HG02885 (cell line): ENCODE measurements at regions not wholly inside any gene's neighbourhood (a gene's known extent, or its start where the extent isn't known, plus 50 kb on each side); places are given as distances from the start of the nearest gene placed in this dataset.
A peak's percentile ranks its signal among the peaks of the same experiment; 100 is the strongest.

Source experiments
- ATAC-seq: cut with Tn5 transposase; IDR thresholded peaks from one replicate; pipeline ENCODE4 v1.9.1; 2021; ENCODE audit warnings: mild to moderate bottlenecking; ENCODE audit not compliant: unreplicated experiment, poor library complexity

DNA sequence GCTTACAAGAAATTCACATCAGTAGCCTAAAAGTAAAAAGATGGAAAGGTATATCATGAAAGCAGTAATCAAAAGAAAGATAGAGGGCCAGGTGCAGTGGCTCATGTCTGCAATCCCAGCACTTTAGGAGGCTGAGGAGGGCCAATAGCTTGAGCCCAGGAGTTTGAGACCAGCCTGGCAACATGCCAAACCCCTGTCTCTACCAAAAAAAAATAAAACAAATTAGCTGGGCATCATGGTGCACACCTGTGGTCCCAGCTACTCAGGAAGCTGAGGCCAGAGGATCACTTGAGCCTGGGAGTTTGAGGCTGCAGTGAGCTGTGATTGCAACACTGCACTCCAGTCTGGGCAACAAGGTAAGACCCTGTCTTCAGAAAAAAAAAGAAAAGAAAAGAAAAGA lies 55.5 kb downstream of the GSPT2 start:
- ATAC-seq: no peak

DNA sequence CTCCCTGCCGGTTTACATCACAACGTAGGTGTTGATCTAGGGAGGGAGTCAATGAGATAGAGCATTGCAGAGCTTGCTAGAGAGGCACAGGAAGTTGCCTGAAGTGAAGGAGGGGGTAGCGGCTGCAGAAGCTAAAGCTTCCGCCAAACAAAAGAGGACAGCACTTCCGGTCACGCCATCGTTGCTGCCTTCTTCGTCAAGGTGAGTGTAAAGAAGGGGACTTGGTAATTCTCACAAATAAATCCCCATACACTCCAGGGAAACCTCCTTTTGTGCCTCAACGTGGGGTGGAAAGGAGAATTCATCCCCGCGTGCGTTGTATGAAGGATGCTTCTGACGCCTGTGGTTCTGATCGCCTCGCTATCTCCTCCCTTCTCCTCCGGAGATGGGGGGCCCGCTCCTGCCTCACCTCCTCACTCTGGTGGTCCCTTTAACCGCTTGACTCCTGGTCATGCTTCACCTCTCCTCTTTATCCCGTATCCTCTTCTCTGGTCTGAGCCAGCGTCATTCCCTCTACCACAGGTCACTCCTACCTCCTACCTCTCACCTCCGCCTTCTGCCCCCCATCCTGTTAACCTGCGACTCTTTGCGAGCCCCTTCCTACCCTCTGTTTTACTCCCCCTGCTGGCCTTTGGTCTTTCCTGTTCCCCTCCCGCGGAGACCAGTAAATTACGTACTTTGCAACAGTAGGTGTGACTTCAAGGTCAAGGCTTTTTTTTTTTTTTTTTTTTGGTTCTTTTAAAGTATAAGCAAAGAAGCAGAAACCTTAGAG lies 59.9 kb downstream of the GSPT2 start:
- ATAC-seq: peak; percentile 92

DNA sequence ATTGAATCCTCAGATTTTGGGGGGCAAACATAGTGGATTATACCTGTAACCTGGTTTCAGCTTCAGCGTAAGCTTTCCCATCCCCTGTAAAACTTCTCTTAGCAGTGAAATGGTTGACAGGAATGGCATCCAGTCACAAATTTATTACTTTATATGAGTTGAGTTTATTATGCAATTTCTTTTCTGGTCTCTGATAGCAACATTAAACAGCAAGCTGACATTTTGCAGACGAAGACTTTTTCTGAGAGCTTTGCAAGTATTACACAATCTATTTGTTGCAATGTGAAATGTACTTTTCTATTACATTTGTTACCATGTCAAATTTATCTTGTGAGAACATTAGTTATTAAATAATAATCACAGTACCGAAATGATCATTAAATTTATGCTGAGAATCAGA lies 60.6 kb downstream of the GSPT2 start:
- ATAC-seq: no peak

DNA sequence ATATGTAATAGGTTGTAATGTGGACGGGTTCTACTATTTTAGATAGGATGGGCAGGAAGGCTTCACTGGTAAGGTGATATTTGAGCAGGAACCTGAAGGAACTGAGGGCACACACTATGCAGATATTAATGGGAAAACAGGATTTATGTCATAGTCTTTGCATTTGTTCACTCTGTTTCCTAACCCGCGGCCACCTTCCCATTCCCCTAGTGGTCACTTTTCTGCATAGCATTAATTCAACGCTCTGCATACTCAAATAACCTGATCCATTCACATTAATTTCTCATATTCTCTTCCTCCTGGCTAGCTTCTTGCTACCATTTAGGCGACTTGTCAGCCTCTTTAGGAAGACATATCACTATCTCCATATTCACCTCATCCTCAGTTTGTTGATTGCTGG lies 61.5 kb downstream of the GSPT2 start:
- ATAC-seq: no peak

DNA sequence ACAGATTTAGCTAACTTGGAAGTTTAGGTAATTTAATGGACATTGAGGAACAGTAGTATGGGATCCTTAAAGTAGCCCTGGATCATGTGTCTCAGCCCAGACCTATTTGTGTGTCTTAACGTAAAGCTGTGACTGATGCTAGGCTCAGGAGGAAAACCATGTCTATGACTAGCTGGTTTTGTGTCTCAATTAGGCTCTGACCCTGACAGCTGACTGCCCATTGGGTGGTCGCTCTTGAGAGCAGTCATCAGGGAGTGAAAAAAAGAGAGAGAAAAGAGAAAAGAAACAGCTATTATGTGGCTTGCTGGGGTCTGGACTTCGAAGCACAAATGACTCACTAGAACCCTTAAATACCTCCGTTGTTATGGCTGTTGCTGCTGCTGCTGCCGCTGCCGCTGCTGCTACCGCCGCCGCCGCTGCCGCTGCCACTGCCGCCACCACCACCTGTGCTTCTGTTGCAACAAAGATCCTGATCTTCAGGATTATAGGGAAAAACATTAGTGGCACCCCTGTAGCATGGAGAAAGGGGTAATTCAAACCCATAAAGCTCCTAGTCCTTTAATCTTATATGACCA lies 70.7 kb downstream of the GSPT2 start:
- ATAC-seq: no peak

DNA sequence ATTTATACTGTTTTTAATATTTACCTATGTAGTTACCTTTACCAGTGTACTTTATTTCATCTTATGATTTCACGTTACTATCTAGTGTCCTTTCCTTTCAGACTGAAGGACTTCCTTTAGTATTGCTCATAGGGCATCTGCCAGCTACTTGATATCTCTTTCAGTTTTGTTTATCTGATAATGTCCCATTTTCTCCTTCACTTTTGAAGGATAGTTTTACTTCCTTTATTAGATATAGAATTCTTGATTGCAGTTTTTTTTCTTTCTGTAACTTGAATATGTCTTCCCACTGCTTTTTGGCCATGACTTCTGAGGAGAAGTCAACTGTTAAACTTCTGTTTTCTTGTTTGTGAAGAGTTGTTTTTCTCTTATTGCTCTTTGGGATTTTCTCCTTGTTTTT lies 69.4 kb upstream of the MAGED1 start:
- ATAC-seq: no peak

DNA sequence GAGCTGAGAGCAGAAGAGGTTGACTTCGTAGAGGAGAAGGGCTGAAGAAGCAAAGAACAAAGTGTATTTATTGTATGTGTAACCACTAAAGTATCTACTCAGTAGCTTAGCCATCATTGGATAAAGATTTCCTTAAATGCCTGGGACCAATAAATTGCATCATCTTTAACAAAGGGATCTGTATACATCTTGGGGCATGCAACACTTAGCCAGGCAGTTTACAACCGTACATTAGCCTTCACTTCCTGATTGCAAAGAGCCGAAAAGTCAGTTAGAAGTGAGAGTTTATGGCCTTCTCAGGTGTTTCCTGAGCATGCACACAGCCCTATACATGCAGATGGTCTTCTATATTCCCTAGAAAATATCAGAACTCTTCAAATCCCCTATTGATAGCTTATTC lies 68.0 kb upstream of the MAGED1 start:
- ATAC-seq: no peak

DNA sequence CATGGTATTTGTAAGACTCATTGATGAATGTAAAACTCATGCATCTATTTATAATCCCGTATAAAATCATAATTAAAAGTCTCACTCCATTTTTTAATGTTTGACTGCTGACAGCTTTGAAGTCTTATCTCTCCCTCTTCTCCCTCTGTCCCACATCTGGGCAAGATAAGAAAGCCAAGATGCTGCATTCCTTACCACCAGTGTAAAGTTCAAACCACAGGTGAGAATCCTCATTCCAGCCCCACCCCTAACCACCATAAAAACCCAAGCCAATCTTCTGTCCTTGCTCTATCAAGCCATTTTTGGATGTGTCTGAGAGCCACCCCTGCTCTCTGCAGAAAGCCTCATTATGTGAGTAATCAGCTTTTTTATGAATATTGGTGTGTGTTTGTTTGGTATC lies 59.3 kb upstream of the MAGED1 start:
- no peak for ATAC-seq

DNA sequence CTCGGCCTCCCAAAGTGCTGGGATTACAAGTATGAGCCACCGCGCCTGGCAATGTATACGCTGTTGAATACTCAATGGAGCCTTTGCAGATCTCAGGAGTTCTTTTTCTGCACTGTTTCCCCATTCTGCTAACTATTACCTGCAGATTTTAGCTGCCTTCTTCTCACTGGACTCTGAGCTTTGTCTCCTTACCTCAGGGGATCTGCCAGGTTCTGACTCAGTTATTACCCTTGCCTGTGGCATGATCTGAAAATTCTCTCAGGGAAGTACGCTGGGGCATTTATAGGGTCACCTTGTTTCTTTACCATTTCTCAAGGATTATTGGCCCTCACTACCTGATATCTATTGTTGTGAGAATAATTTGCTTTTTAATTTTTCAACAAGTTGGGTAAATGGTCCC lies 56.6 kb upstream of the MAGED1 start:
- no peak for ATAC-seq

DNA sequence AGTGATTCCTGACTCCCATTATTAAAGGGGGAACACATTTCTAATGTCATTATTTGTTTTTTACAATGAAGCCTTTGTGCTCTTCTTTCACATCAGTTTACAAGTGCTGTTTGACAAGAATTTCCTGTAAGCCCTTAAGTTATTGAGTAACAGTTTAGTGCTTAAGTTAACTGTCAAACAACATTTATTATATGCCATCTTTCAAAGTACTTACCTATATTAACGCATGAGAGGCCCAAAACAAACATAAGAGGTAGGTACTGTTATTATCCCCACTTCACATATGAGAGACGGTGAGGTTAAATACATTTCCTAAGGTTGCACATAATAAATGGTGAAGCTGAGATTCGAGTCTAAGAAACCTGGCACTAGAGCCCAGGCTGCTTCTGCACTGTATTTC lies 56.0 kb upstream of the MAGED1 start:
- no peak for ATAC-seq

DNA sequence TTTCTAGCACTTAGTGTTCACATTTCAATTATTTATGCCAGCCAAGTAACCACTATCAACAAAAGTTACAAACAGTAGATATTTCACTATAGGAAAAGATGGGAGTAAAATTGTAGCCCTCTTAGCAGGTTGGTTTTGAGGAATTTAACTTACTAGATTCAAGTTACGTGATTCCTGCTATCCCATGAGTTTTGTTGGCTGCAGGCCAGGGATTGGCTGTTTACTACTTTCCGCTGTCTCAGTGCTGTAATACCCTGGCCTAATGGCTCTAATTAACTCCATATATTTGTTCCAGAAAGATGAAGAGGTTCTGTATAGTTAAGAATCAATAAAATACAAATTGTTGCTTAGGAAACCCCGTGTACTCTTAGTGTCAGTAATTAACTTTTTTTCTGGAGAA lies 55.5 kb upstream of the MAGED1 start:
- ATAC-seq: no peak
